ENCODE measurements at regions not wholly inside any gene's neighbourhood (a gene's known extent, or its start where the extent isn't known, plus 50 kb on each side); places are given as distances from the start of the nearest gene placed in this dataset.

DNA sequence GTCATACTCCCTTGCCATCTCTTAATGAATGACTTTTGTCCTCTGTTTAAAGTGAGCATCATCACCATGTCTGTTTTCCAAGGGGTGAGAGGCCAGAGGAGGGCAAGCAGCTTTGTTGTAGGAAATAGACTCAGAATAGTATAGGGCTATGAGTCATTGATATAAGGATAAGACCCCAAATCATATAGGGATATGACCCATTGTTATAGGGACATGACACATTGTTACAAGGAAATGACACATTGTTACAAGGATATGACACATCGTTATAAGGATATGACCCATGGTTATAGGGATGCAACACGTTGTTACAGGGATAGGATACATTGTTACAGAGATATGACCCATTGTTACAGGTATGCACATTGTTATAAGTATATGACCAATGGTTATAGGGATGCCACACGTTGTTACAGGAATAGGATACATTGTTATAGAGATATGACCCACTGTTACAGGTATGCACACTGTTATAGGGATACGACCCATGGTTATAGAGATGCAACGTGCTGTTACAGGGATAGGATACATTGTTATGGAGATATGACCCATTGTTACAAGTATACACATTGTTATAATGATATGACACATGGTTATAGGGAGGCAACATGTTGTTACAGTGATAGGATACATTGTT is 311.1 kb upstream of the ADARB2 start:
- CTCF ChIA-PET, result no interaction called here
- POLR2A ChIA-PET, result no interaction called here
- DNase-seq (ENCODE audit: extremely low spot score), result no peak
- TF ChIP-seq NFRKB (IDR thresholded peaks at IDR 0.05) (no peak), BHLHE40 (IDR thresholded peaks at IDR 0.05; ENCODE audit: borderline replicate concordance) (no peak), ZNF384 (IDR thresholded peaks at IDR 0.05) (no peak), FOXK2 (IDR thresholded peaks at IDR 0.05) (no peak), ARNT (IDR thresholded peaks at IDR 0.05) (no peak), FOXM1 (IDR thresholded peaks at IDR 0.05; ENCODE audit: borderline replicate concordance) (no peak), ELF4 (IDR thresholded peaks at IDR 0.05) (no peak), SP1 (IDR thresholded peaks at IDR 0.05) (no peak), SUZ12 (IDR thresholded peaks at IDR 0.05) (no peak), L3MBTL2 (conservative IDR thresholded peaks at IDR 0.05) (no peak), FOXA1 (IDR thresholded peaks at IDR 0.05) (no peak), TARDBP (IDR thresholded peaks at IDR 0.05) (no peak), HDGF (IDR thresholded peaks at IDR 0.05; ENCODE audit: borderline replicate concordance) (no peak), PKNOX1 (IDR thresholded peaks at IDR 0.05) (no peak), LEF1 (IDR thresholded peaks at IDR 0.05; ENCODE audit: borderline replicate concordance) (no peak), CTBP1 (IDR thresholded peaks at IDR 0.05; ENCODE audit: borderline replicate concordance) (no peak)

DNA sequence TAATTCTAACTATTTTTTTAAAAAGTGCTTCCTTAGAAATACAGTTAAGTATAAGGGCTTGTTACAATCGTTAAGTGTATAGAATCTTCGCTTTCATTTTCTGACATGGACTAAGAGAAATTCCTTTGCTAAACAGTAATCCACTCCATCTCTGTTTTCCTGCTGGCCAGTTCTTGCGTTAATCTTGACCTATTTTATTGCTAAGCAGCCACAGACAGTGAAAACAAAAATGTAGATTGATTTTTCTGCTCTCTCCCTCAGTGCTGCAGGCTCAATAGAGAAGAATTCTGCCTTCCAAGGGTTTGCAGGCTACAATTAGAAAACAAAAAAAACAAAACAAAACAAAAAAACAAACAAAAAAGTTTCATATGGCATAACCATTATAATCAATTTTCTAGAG is 310.4 kb upstream of the ADARB2 start:
- CTCF ChIA-PET, result no interaction called here
- TF ChIP-seq PKNOX1 (IDR thresholded peaks at IDR 0.05), result no peak
- TF ChIP-seq ARNT (IDR thresholded peaks at IDR 0.05), result no peak
- no peak for TF ChIP-seq SP1 (IDR thresholded peaks at IDR 0.05)
- TF ChIP-seq TARDBP (IDR thresholded peaks at IDR 0.05), result no peak
- TF ChIP-seq FOXK2 (IDR thresholded peaks at IDR 0.05), result no peak
- no peak for TF ChIP-seq FOXM1 (IDR thresholded peaks at IDR 0.05; ENCODE audit: borderline replicate concordance)
- TF ChIP-seq ELF4 (IDR thresholded peaks at IDR 0.05), result no peak
- TF ChIP-seq FOXA1 (IDR thresholded peaks at IDR 0.05), result no peak
- TF ChIP-seq CTBP1 (IDR thresholded peaks at IDR 0.05; ENCODE audit: borderline replicate concordance), result no peak
- TF ChIP-seq SUZ12 (IDR thresholded peaks at IDR 0.05), result no peak
- POLR2A ChIA-PET, result no interaction called here
- no peak for DNase-seq (ENCODE audit: extremely low spot score)

DNA sequence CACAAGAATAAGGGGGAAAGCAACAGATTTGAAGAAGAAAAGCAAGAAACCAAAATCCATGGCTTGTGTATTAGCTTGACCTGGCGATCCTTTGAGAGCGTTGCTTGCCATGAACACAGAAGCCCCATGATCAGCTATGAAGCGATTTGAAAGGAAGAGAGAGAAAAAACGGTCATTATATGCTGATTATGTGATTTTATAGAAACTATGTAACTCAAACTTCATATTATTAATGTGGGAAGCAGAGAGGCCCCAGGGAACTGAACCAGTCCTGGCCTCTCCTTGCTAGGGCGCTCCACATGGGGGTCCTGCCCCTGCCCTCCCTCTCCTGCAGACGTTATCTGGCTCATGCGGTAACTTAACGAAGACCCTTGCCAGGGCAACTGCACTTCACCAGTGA is 306.1 kb upstream of the ADARB2 start:
- no peak for DNase-seq (ENCODE audit: extremely low spot score)
- CTCF ChIA-PET, result no interaction called here
- no peak for TF ChIP-seq PKNOX1 (IDR thresholded peaks at IDR 0.05)
- TF ChIP-seq BHLHE40 (IDR thresholded peaks at IDR 0.05; ENCODE audit: borderline replicate concordance), result no peak
- TF ChIP-seq ZNF384 (IDR thresholded peaks at IDR 0.05), result no peak
- TF ChIP-seq CTBP1 (IDR thresholded peaks at IDR 0.05; ENCODE audit: borderline replicate concordance), result no peak
- TF ChIP-seq FOXM1 (IDR thresholded peaks at IDR 0.05; ENCODE audit: borderline replicate concordance), result no peak
- TF ChIP-seq L3MBTL2 (conservative IDR thresholded peaks at IDR 0.05), result no peak
- no peak for TF ChIP-seq SP1 (IDR thresholded peaks at IDR 0.05)
- TF ChIP-seq HDGF (IDR thresholded peaks at IDR 0.05; ENCODE audit: borderline replicate concordance), result no peak
- no peak for TF ChIP-seq FOXA1 (IDR thresholded peaks at IDR 0.05)
- no peak for TF ChIP-seq ELF4 (IDR thresholded peaks at IDR 0.05)
- no peak for TF ChIP-seq ARNT (IDR thresholded peaks at IDR 0.05)
- TF ChIP-seq TARDBP (IDR thresholded peaks at IDR 0.05), result no peak
- TF ChIP-seq SUZ12 (IDR thresholded peaks at IDR 0.05), result no peak
- TF ChIP-seq LEF1 (IDR thresholded peaks at IDR 0.05; ENCODE audit: borderline replicate concordance), result no peak
- TF ChIP-seq FOXK2 (IDR thresholded peaks at IDR 0.05), result no peak
- TF ChIP-seq NFRKB (IDR thresholded peaks at IDR 0.05), result no peak
- POLR2A ChIA-PET, result no interaction called here

DNA sequence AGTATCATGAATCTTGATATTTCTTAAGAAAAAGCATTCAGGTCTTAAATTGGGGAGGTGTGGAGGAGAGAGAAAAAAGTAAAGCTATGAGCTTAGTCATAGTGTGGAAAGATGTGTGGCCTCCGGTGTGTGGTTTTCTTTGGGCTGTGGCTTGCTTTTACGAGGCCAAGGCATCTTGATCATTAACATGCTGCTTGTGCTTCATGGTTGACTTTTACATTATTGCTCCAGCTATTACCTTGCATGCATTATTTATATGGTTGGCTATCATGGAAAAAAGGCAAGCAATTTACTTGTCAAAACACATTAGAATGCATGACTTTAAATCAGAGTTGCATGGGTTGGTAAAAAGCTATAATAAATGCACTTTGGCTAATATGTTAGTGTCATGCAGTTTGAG is 300.7 kb upstream of the ADARB2 start:
- no peak for DNase-seq (ENCODE audit: extremely low spot score)
- ChIA-PET CTCF (no interaction called here), POLR2A (no interaction called here)
- TF ChIP-seq TARDBP (IDR thresholded peaks at IDR 0.05) (no peak), ELF4 (IDR thresholded peaks at IDR 0.05) (no peak), ZNF384 (IDR thresholded peaks at IDR 0.05) (no peak), HDGF (IDR thresholded peaks at IDR 0.05; ENCODE audit: borderline replicate concordance) (no peak), SP1 (IDR thresholded peaks at IDR 0.05) (no peak), BHLHE40 (IDR thresholded peaks at IDR 0.05; ENCODE audit: borderline replicate concordance) (no peak), CTBP1 (IDR thresholded peaks at IDR 0.05; ENCODE audit: borderline replicate concordance) (no peak), SUZ12 (IDR thresholded peaks at IDR 0.05) (no peak), NFRKB (IDR thresholded peaks at IDR 0.05) (no peak), PKNOX1 (IDR thresholded peaks at IDR 0.05) (no peak), FOXA1 (IDR thresholded peaks at IDR 0.05) (no peak), ARNT (IDR thresholded peaks at IDR 0.05) (no peak), L3MBTL2 (conservative IDR thresholded peaks at IDR 0.05) (no peak), FOXM1 (IDR thresholded peaks at IDR 0.05; ENCODE audit: borderline replicate concordance) (no peak)

DNA sequence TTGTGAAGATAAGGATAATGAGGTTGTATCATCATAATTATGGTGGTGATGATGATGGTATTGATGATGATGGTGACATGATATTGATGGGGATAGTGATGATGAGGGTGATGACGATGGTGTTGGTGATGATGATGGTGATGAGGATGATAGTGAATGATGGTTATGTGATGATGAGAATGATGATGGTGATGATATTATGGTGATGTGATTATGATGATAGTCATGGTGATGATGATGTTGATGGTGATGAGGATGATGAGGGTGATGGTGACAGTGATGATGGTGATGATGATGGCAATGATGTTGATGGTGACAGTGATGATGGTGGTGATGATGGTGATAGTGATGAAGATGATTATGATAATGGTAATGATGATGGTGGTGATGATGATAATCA is 299.9 kb upstream of the ADARB2 start:
- DNase-seq (ENCODE audit: extremely low spot score), result no peak
- TF ChIP-seq NFRKB (IDR thresholded peaks at IDR 0.05) (no peak), CTBP1 (IDR thresholded peaks at IDR 0.05; ENCODE audit: borderline replicate concordance) (0 out of 2 replicates have a peak, but pooled peaks have one; percentile 10)
- ChIA-PET CTCF (no interaction called here), POLR2A (no interaction called here)

DNA sequence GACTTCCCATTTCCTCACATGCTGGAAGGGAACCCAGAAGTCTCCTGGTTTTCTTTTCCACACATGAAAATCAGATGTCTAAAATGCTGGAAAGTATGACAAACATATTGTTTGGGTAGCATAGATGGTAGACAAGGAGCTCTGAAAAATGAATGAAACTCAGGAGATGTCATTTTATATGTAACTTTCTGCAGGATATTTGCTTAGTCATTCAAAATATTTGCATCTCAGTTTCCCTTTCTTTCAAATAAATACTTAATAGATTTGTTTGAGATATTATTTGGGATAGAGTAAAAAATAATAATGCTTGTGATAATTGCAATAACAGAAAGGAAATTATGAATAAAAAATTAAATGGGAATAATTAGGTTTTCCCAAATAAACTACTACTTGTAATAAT is 298.9 kb upstream of the ADARB2 start:
- DNase-seq (ENCODE audit: extremely low spot score), result no peak
- CTCF ChIA-PET, result no interaction called here
- POLR2A ChIA-PET, result no interaction called here
- TF ChIP-seq ARNT (IDR thresholded peaks at IDR 0.05) (no peak), SP1 (IDR thresholded peaks at IDR 0.05) (no peak), ELF4 (IDR thresholded peaks at IDR 0.05) (no peak), BHLHE40 (IDR thresholded peaks at IDR 0.05; ENCODE audit: borderline replicate concordance) (no peak), L3MBTL2 (conservative IDR thresholded peaks at IDR 0.05) (no peak), LEF1 (IDR thresholded peaks at IDR 0.05; ENCODE audit: borderline replicate concordance) (no peak)
